HG02840 (cell line): ENCODE measurements at regions not wholly inside any gene's neighbourhood (a gene's known extent, or its start where the extent isn't known, plus 50 kb on each side); places are given as distances from the start of the nearest gene placed in this dataset.

Source experiments
- ATAC-seq: cut with Tn5 transposase; IDR thresholded peaks from one replicate; pipeline ENCODE4 v1.9.1; 2021; ENCODE audit warnings: mild to moderate bottlenecking, moderate library complexity, moderate number of reproducible peaks; ENCODE audit not compliant: unreplicated experiment, low FRiP score

DNA sequence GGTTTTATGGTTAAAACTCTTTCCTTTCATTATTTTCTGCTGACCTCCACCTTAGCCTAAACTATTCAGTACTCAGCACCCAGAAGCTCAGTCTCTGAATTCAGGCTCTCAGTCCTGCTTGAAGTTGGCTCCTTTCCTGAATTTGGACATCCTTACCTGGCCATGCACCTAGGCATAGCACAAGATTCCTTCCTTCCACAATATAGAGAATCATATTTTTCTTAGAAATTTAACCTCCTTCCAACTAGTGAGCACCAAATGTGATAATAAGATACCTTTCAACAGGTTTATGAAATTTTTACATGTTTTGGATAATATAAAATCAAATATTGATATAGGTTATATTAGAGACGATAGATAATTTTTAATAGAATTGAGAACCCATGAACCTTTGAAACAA lies 905.6 kb upstream of the GHITM start:
- ATAC-seq, result no peak

GRCh38 chr10:83248106-83248631 lies 891.1 kb upstream of the GHITM start:
- ATAC-seq, result no peak

DNA sequence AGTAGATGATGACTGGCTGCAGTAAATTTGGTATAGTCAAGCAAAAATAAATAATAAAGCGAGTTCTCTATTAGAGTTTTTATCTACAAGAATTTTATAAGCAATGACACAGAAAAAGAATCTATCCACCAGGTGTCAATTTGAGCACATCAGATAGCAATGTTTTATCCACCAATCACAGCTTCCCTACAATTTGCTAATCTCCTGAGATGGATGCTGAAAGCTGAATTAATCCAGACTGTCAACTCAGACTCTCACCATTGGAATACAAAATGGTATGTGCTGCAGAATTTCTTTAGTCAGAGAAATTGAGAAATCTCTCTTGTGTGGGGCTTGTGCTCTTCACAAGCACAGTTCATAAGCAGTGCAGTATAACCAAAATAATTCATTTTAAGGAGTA lies 888.9 kb upstream of the GHITM start:
- no peak for ATAC-seq

DNA sequence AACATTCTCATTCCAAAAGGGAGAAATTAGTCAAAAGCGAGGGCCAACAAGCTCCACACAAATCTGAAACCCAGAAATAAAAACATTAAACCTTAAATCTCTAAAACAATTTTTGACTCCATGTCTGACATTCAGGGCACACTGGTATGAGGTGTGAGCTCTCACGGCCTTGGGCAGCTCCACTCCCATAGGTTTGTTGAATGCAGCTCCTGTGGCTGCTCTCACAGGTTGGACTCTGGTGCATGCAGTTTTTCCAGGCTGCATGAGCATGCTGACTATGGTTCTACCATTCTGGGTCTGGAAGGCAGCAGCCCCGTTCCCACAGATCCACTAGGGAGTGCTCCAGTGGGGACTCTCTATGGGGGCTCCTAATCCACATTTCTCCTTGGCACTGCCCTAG lies 887.1 kb upstream of the GHITM start:
- no peak for ATAC-seq

- no peak for ATAC-seq
Measured at GRCh38 chr10:83252596-83252995, 886.7 kb upstream of the GHITM start.

DNA sequence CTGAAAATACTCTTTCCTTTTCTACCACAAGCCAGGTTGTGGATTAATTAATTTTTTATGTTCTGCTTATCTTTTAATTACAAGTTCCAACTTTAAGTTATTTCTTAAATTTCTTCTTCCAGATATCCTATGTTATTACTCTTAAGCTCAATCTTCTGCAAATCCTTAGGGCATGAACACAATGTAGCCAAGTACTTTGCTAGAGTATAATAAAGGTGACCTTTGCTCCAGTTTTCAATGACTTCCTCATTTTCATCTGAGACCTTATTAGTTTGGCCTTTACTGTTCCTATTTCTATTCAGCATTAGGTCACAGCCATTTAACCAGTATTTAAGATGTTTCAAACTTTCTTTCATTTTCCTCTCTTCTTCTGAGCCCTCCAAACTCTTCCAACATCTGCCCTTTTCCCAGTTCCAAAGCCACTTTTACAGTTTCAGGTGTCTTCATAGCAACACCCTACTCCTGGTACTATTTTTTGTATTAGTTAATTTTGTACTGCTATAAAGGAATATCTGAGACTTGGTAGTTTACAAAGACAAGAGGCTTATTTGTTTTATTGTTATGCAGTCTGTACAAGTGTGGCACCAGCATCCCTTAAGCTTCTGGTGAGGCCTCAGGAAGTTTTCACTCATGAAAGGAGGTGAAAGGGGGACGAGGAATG lies 886.2 kb upstream of the GHITM start:
- no peak for ATAC-seq

- ATAC-seq, result no peak
Measured at GRCh38 chr10:83254698-83255097, 884.6 kb upstream of the GHITM start.

DNA sequence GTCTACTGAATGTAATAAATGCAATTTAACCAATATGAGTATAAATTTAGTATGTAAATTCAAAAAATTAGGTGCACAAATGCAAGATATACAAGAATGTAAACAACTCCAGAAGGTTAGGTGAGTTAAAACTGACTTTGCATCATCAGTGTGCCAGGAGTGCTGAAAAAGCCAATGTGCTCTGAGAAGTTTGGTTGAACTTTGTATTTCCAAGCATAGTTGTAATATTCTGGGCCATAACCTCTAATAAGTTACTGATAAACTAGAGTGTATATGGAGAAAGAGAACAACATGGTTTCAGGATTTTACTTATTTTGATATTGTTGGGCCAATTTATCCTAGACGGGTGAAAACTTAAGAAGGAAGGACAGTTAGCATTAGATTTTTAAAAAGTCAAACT lies 876.9 kb upstream of the GHITM start:
- ATAC-seq, result no peak

DNA sequence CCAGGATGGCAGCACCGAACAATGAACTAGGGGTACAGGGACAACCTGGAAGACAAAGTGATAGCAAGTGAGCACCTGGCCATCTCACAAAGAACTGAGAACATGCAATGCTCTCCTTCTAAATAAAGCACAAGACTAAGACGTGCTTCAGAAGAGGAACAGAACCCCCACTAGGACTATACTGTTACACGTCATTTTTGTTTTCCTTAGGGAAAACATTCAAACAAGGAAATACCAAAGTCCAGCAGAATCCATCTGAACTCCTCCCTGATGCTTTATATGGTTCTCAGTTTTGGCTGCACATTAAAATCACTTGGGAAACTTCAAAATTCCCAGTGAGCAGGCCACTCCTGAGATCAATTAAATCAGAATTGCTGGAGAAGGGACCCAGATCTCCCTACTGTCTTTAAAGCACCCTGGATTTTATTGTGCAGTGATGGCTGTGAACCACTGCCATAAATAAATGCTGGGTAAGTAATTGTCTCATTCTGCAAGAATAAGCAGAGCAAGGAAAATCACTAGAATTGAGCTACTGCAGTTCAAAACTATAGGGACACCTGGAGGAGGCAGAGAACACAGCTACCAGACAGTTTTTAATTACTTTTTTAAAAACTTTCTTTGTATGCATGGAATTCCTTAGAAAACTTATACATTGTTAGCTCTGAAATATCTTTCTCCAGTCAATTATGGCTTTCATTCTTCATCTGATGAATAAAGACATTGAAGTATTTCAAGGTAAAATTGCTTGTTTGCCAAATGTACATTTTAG lies 866.5 kb upstream of the GHITM start:
- ATAC-seq, result no peak

GRCh38 chr10:83274088-83274487 lies 865.2 kb upstream of the GHITM start:
- no peak for ATAC-seq

DNA sequence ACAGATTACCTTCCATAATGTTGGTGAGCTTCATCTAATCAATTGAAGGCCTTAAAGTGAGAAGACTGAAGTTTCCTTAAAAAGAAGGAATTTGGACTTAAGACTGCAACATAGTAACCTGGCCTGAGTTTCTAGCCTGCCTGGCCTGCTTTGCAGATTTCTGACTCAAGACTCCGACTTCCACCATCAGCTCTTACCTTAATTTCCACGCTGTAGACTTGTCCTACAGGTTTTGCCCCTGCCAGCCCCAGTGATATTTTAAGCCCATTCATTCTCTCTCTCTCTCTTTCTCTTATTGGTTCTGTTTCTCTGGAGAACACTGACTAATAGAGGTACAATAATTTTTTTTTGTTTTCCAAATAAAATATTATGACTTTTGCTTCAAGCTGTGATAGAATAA lies 862.3 kb upstream of the GHITM start:
- no peak for ATAC-seq

- ATAC-seq, result no peak
Measured at GRCh38 chr10:83283151-83283550, 856.2 kb upstream of the GHITM start.

GRCh38 chr10:83287374-83287773 lies 851.9 kb upstream of the GHITM start:
- ATAC-seq, result no peak

DNA sequence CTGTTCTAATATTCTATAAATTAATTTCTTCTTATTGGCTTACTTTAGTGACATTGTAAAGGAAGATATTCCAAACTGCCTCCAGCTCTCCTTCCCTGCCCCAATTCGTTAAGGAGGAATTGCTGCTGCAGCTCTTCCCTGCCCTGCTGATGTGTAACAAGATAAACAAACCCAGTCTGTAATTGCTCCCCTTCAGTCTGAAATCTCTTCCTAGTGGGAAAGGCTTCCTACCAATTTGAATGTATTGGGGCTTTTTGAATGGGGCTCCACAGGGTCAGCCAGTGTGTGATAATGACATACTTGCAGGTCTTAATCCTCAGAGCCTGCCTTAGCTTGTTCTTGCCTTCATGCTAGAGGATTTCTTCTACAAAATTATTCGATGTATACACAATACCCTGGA lies 849.9 kb upstream of the GHITM start:
- ATAC-seq, result no peak

GRCh38 chr10:83289948-83290347 lies 849.4 kb upstream of the GHITM start:
- ATAC-seq, result no peak

GRCh38 chr10:83301732-83302131 lies 837.6 kb upstream of the GHITM start:
- ATAC-seq, result no peak

- no peak for ATAC-seq
Measured at GRCh38 chr10:83302623-83303022, 836.7 kb upstream of the GHITM start.

- ATAC-seq, result no peak
Measured at GRCh38 chr10:83310688-83311087, 828.6 kb upstream of the GHITM start.

GRCh38 chr10:83312570-83312969 lies 826.7 kb upstream of the GHITM start:
- no peak for ATAC-seq

DNA sequence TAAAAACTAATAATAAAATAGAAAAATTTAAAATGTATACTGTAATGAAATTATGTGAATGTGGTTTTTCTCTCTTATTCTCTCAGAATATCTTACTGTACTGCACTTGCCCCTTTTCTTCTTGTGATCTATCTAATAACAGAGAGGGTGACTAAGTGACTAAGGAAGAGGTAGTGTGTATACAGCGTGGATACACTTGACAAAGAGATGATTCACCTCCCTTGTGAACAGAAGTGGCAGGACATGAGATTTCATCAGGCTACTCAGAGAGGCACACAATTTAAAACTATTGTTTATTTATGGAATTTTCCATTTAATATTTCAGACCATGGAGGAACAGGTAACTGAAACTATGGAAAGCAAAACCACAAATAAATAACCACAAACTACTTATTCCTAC lies 806.6 kb upstream of the GHITM start:
- ATAC-seq, result no peak

GRCh38 chr10:83333566-83333965 lies 805.7 kb upstream of the GHITM start:
- no peak for ATAC-seq

DNA sequence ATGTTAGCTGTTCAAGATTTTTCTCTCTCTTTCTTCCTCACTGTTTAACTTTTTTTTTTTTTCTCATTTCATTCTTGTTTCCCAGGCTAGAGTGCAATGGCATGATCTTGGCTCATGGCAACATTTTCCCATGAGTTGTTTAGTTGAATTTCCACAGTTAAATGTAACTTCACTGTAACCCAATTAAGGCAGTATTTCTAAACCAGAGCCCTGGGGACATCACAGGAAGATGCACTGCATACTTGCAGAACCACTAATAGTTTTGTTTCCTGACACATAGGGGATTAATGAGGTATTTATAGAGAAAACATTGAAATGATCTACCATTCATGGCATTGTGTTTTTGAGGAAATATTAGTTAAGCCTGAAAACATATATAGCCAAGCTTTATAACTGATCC lies 795.6 kb upstream of the GHITM start:
- no peak for ATAC-seq
